GM20000 (cell line): ENCODE measurements at regions not wholly inside any gene's neighbourhood (a gene's known extent, or its start where the extent isn't known, plus 50 kb on each side); places are given as distances from the start of the nearest gene placed in this dataset.

Source experiments
- DNase-seq: peaks from one replicate; pipeline ENCODE4 v3.0.0; 2012; ENCODE audit warnings: low spot score
- CTCF ChIP-seq: IDR thresholded peaks from 2 replicates; pipeline ENCODE4 v1.5.1; 2012; ENCODE audit warnings: mild to moderate bottlenecking, control low read depth; ENCODE audit errors: extremely low read depth, missing control alignments

GRCh38 chr2:56892382-56892781 lies 708.6 kb downstream of the CCDC85A start:
- no peak for DNase-seq
- TF ChIP-seq CTCF = no peak

- DNase-seq = no peak
- TF ChIP-seq CTCF = no peak
Observed at GRCh38 chr2:56898986-56899385, 715.2 kb downstream of the CCDC85A start.

- no peak for DNase-seq
- no peak for TF ChIP-seq CTCF
Observed at GRCh38 chr2:56912490-56912889, 728.7 kb downstream of the CCDC85A start.

- no peak for DNase-seq
- no peak for TF ChIP-seq CTCF
Observed at GRCh38 chr2:56918790-56919189, 735.0 kb downstream of the CCDC85A start.

- no peak for TF ChIP-seq CTCF
- no peak for DNase-seq
Observed at GRCh38 chr2:56933976-56934375, 750.2 kb downstream of the CCDC85A start.

- no peak for DNase-seq
- TF ChIP-seq CTCF = no peak
Observed at GRCh38 chr2:56934866-56935265, 751.1 kb downstream of the CCDC85A start.

- no peak for TF ChIP-seq CTCF
Observed at GRCh38 chr2:56940054-56940453, 756.3 kb downstream of the CCDC85A start.

More at GRCh38 chr2:56940054-56940453, 756.3 kb downstream of the CCDC85A start:
- no peak for DNase-seq
